Uterus (tissue), 2 donors: ENCODE measurements at regions not wholly inside any gene's neighbourhood (a gene's known extent, or its start where the extent isn't known, plus 50 kb on each side); places are given as distances from the start of the nearest gene placed in this dataset.
"Not testable (repeated sequence)": the region's sequence is repeated elsewhere in the genome, so short reads cannot be mapped to it uniquely, and the experiment has no call there.

Experiments used
- POLR2A ChIP-seq, 2 donors: fragments of 450-650 bp; IDR thresholded peaks; one replicate each; pipeline ENCODE4 v1.6.1; 2016; ENCODE audit warnings: antibody characterized with exemption in 2 of 2, mild to moderate bottlenecking in 1 of 2, moderate library complexity in 1 of 2
- TF ChIP-seq, protein P1 (sequence below), 4 experiments: fragments of 200-600 bp in 2 of 4; fragments of 450-650 bp in 2 of 4; sonication (generic) in 2 of 4; IDR thresholded peaks; one replicate each; pipeline ENCODE4 v1.5.1; 2016 to 2019; ENCODE audit warnings: antibody characterized with exemption in 4 of 4, mild to moderate bottlenecking in 2 of 4, moderate library complexity in 1 of 4

DNA sequence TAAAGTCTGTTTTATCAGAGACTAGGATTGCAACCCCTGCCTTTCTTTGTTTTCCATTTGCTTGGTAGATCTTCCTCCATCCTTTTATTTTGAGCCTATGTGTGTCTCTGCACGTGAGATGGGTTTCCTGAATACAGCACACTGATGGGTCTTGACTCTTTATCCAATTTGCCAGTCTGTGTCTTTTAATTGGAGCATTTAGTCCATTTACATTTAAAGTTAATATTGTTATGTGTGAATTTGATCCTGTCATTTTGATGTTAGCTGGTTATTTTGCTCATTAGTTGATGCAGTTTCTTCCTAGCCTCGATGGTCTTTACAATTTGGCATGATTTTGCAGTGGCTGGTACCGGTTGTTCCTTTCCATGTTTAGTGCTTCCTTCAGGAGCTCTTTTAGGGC is 141.7 kb downstream of the EHF start:
- TF ChIP-seq, protein P1, sequence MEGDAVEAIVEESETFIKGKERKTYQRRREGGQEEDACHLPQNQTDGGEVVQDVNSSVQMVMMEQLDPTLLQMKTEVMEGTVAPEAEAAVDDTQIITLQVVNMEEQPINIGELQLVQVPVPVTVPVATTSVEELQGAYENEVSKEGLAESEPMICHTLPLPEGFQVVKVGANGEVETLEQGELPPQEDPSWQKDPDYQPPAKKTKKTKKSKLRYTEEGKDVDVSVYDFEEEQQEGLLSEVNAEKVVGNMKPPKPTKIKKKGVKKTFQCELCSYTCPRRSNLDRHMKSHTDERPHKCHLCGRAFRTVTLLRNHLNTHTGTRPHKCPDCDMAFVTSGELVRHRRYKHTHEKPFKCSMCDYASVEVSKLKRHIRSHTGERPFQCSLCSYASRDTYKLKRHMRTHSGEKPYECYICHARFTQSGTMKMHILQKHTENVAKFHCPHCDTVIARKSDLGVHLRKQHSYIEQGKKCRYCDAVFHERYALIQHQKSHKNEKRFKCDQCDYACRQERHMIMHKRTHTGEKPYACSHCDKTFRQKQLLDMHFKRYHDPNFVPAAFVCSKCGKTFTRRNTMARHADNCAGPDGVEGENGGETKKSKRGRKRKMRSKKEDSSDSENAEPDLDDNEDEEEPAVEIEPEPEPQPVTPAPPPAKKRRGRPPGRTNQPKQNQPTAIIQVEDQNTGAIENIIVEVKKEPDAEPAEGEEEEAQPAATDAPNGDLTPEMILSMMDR (IDR thresholded peaks at IDR 0.05): not testable (repeated sequence)
- TF ChIP-seq POLR2A (IDR thresholded peaks at IDR 0.05): not testable (repeated sequence)
